HG03565 (cell line): ENCODE measurements at regions not wholly inside any gene's neighbourhood (a gene's known extent, or its start where the extent isn't known, plus 50 kb on each side); places are given as distances from the start of the nearest gene placed in this dataset.
"Not testable (repeated sequence)": the region's sequence is repeated elsewhere in the genome, so short reads cannot be mapped to it uniquely, and the experiment has no call there.

Source experiments
- ATAC-seq: cut with Tn5 transposase; IDR thresholded peaks from one replicate; pipeline ENCODE4 v1.9.1; 2021; ENCODE audit warnings: mild to moderate bottlenecking, moderate library complexity; ENCODE audit not compliant: unreplicated experiment

DNA sequence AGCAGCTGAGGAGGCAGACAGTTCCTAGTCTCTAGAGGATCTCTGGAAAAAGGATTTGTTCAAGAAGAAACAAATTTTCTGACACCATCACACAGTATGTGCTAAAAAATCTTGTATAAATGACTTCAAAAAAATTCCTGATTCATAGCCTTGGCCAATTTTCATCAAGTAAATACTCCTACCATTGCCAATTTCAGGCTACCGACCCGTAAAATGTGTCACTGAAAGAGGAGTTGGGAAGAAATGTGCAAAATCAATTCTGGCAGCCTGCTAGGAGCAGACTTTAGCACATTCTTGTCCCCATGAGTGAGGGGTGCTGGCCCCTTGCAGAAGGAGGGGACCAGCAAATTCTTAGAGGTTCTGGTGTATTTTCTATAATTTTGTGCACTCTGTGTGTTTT, 109.4 kb downstream of the TMEM30B start:
- no peak for ATAC-seq

DNA sequence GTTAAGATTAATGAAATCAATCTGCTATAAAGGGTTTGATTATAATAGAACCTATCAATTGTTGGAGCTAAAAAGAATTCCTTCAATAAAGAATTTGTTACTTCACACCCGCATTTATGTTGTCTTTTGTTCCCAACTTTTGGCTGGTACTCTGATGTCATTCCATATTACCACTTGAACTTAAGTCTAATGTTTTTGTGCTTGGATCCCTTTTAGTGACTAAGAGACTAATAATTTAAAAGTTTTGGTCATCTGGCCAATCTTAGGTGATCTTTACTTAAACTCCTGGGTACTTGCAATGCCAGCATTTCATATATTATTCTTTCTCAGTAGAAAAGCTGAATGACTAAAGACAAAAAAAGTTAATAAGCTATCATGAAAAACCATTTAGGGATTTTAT, 113.0 kb downstream of the TMEM30B start:
- no peak for ATAC-seq

DNA sequence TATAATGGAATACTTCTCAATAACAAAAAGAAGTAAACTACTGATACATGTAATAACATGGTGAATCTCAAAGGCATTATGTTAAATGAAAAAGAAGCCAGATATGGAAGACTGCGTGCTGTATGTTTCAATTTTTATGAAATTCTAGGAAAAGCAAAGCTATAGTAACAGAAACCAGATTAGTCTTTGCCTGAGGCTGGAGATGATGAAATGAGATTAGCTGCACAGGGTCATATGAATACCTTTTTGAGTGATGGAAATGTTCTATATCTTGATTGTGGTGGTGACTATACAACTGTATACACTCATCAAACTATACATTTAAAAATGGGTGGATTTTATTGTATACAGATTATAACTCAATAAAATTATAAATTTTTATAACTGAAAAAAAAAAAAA, 113.5 kb downstream of the TMEM30B start:
- no peak for ATAC-seq

DNA sequence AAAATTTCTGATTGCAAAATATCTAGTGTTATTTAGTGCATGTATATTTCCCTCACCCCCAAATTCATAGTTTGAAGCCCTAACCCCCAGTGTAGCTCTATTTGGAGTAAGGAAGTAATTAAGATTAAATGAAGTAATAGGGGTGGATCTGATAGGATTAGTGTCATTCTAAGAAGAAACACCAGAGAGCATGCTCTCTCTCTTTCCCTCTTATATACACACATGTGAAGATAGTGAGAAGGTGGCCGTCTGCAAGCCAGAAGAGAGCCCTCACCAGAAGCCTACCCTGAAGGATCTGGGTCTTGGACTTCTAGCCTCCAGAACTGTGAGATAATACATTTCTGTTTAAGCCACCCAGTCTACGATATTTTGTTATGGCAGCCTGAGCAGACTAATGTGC, 120.3 kb downstream of the TMEM30B start:
- ATAC-seq = no peak

DNA sequence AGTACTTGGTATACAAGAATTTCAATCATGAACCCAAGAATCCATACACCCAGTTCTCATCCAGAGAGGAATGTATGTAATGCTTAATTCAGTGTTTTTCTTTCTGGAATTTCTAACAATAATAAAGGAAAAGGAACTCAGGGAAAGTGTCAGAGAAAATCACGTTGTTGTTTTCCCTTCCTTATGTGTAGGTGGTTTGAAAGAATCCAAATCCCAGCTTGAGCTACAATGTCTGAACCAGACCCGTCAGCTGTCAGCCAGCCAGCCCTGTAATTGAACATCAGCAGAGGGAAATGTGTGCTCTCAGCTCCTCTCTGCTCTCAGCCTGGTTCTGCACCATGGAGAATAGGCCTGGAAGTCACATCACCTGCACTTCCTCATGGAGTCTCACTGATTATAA, 126.5 kb downstream of the TMEM30B start:
- no peak for ATAC-seq

DNA sequence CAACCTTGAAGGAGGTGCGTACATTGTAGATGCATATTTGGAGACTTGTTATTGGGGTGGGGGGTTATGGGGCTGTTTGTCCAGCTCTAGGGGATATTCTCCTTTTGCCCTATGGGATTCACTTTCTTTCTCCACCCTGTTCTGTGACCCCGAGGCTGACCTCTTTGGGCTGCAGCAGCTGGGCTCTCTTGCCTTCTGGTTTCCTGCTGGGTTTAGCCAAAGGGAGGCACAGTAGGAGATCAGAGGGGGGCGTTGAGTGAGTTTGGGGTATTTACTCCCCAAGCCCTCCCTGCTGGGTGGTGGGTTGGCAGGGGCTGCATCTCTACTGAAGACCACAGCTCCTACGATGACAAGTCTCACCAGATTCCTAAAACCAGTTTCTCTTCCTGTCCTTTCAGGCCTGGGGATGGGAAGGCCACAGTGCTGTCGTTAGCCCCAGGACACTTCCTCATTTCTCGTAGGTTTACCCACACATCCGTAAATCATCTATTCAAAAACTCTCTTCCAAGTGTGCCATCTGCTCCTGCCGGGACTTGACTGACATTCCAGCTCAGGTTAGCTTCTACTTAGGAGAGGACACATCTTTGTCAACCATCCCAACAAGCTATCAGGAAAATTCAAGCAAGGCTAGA, 127.1 kb downstream of the TMEM30B start:
- ATAC-seq = no peak

DNA sequence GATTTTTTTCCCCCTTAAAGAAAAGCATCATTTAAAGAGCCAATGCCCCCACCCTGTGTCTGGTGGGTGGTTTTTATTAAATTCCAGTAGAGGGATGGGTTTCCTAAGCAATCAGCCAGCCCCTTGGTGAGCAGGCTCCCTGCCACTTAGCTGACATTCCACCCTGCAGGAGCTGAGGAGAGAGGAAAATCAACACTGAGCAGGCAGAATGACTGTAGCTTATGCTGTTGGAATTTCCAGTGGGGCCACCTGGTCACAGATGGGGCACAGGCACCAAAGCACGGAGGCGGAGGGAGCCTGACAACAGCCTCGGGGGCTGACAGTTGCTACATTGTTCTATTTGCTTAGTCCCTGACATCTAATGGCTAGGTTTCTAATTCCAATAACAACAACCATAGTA, 127.7 kb downstream of the TMEM30B start:
- ATAC-seq = no peak

DNA sequence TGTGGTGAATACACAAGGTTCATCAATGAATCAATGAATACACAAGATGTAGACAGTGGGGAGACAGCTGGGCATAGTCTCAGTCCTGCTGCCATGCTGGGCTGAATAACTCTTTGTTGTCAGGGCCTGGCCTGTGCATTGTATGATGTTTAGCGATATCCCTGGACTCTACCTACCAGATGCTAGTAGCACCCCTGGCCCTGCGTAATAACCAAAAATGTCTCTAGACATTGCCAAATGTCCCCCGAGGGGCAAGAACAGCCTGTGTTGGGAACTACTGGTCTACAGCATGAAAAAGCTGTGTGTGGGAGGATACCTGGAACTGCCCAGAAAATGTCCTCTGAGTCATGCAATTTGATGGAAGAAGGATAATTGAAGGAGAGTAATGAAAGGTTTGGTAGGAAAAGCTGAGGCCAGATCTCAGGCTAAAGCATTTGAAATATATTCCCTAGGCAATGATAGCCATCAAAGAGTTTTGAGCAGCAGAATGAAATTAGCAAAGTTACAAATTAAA, 128.2 kb downstream of the TMEM30B start:
- no peak for ATAC-seq

DNA sequence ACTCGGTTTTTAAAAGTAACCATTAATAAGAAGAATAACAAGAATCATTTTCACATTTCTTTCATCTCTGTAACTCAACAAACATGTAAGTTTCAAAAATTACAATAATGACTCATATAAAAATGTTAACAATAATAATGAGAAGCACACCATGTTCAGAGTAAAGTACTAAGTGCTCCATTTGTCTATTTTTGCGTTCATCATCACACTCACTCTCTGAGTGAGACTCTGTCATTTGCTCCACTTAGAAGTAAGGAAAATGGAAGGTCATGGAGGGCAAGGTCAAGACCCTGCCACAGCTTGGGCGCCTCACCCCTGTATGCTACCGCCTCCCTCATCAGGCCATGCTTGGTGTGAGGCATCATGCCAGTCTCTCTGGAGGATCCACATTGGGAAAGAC, 129.9 kb downstream of the TMEM30B start:
- ATAC-seq = no peak

DNA sequence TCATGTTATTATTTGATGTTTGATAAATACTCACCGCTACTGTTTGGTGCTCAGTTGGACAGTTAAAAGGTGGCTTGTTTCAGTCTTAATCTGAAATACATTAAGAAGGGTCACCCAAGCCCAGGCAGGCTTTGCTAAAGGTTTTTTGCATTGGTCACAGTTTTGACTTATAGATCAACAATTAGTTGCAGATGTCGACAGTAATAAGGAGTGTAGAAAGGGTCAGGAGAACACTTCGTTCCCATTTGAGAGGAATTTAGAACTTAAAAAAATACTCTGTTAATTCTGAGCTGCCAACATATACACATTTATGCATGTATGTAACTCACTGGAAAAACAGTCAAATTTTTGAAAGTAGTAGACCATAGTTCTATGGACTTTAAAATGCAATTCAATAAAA, 130.3 kb downstream of the TMEM30B start:
- ATAC-seq = no peak

DNA sequence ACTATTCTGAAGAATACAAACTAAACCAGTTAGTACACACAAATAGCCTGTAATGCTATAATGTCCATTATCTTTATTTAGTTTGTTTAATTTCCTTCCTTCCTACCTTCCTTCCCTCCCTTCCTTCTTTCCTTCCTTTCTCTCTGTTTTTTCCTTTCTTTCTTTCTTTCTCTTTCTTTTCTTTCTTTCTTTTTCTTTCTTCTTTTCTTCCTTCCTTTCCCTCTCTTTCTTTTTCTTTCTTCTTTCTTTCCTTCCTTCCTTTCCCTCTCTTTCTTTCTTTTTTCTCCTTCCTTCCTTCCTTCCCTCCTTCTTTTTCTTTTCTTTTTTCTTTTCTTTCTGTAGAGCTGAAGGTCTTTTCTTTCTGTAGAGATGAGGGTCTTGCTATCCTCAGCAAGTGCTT, 131.2 kb downstream of the TMEM30B start:
- no peak for ATAC-seq

DNA sequence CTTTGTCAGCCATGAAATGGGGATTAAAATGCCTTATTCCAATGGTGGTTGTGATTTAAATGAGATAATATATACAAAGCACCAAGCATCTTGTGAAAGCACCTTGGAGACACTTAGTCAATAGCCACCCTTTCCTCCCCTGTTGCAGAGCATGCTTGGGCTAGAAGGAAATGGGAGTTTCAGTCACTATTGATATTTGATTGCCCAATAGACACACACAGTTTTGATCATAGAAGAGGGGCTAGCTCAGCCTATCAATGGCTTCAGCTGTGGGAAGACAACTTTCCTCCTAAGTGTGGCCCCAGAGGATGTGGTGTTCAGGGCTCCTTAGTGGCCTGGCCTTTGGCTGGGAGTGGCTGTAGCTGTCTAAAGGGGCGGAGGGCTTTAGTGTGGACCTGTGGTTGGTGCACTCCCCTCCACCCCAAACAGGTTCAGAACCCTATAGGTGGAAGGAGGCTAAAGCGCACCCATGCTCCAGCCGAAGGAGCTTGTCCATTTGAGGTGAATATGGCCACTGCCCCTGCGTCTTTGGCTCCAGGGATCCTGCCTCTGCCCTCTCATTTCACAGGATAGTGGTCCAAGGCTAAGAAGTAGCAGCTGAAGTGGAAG, 132.3 kb downstream of the TMEM30B start:
- no peak for ATAC-seq

DNA sequence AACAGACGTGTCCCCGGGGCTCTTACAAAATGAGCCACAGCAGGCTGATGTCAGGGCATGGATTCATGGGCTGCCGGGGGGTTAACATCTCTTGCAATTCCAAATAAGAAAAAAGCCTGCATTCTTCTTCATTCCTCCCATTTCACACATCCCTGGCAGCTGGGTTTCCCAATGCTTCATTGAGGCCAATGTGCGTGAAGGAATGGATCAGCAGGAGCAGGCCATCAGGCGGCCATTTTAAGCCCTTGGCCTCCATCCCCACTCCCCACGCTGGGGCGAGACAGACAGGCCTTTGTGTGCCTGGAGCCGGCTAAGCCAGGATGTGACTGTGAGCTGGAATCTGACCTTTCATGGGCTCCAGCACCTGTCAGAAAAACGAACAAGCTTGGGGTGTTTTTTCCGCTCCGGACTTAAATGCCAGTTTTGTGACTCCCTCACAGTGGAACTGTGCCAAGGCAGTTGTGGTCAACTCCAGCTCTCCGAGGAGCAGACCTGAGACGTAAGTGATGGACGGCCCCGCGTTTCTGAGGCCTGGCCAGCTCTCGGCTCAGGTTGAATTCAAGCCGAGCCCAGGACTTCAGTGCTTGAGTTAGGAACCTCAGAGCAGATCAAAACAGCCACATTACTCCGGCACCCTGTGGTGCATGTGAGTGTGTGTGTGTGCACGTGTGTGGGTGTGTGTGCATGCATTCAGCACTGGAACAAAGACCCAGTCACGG, 133.1 kb downstream of the TMEM30B start:
- no peak for ATAC-seq

DNA sequence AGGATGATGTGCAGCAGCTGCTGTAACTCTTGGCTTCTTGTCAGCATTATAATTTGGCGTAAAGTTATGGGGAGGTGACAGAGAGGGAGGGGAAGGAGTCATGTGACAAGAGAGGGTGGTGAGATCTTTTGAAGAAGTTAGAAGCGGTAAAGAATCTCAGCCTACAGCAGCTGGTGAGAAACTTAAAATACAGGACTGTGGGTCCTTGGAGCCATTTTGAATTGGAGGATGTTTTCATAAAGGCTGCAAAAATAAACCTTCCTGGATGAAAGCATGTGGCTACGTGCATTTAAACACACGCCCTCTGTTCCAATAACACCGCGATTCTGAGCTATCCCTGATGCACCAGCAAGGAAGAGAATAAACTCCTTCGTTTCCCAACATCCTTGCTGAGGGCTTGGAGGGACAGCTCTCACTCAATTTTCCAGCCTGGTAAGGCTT, 133.7 kb downstream of the TMEM30B start:
- ATAC-seq = no peak

DNA sequence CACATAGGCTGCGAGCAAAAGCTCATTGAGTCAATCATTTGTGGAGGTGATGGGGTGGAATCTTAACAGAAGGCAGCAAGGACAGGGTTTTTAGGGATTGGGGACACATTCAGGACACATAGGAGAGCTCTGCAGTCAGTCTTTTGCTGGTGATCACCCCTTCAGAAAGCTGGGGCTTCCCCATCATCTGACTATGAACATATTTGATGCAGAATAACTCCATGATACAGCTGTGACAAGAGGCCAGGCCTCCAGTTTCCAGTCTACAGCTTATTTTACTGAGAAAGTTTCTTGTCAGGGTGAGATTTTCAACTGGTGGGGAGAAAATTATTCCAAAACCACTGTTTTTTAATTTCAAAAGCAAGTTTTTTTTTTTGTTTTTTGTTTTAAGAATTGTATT, 134.2 kb downstream of the TMEM30B start:
- ATAC-seq = no peak

DNA sequence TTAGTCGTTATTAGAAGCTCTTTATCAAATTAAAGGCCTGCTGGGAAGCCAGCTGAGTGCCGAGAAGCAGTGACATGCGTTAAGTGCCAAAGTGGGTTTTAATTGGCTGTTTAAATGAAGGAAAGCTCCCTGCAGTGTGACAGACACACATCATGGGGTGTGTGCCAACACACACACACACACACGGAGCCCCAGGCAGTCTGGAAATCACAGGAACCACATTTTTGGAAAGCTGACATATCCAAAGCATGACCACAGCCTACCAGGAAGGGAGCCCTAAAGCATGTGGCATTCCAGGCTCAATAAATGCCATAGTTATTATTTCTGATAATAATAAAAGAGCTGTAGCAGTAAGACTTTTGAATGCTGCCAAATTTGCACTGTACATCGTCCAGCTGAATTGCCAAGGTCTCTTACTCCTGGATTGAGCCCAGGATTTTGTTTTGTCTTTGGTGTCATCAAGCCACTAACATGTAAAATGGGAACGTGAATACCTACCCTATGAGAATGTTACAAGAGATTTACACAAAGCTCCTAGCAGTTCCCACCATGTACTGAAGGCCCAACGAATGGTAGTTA, 135.1 kb downstream of the TMEM30B start:
- no peak for ATAC-seq

DNA sequence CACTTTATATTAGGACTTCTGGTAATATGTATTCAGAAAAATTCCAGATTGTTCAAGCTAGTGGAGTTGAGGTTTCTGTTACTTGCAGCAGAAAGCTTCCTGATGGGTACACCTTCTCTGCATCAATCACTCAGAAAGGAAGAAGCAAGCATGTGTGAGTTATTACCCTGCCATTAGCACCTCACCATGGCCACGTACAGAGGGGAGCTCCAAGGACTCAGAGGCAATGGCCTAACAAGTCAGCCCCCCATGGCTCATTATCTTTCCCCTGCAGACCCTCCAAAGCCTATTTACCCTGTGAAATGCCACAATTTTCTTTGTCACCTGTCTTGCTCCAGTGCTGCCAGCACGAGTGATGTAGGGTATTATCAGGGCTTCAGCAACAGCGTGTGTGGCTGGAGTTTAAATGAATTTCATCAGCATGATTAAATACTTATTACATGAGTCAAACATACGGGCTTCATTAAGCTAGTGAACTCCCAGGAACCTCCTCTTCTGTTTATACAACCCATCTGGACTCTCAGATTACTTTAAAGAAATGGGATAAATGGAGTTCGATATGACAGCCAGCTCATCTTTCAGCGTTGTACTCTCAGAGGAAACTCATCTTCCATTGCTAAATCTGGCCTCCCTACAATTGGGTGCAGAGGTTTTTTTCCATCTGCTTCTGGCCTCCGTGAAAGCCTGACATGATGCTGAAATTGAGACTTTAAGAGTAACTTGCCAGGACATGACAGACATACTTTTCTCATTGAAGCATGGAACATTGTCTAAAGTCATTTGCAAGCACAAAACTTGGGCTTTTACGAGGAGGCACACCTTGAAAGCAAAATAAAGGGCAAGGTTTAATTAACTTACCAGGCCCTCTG, 135.9 kb downstream of the TMEM30B start:
- no peak for ATAC-seq

DNA sequence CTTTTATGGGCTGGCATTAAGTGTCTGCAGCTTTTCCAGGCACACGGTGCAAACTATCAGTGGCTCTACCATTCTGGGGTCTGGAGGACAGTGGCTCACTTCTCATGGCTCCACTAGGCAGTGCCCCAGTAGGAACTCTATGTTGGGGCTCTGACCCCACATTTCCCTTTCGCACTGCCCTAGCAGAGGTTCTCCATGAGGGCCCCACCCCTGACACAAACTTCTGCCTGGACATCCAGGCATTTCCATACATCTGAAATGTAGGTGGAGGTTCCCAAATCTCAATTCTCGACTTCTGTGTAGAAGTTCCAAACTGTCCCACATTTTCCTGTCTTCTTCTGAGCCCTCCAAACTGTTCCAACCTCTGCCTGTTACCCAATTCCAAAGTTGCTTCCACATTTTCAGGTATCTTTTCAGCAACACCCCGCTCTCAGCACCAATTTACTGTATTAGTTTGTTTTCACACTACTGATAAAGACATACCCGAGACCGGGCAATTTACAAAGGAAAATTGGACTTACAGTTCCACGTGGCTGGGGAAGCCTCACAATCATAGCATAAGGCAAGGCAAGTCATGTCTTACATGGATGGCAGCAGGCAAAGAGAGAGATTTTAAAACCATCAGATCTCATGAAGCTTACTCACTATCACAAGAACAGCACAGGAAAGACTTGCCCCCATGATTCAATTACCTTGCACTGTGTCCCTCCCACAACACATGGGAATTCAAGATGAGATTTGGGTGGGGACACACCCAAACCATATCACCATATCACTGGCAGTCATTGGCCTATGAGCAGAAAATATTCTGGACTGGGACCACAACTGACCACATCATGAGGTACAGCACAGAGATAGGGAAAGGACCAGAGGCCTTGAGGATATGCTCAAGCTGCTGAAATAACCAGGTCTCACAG, 136.8 kb downstream of the TMEM30B start:
- not testable (repeated sequence) for ATAC-seq

DNA sequence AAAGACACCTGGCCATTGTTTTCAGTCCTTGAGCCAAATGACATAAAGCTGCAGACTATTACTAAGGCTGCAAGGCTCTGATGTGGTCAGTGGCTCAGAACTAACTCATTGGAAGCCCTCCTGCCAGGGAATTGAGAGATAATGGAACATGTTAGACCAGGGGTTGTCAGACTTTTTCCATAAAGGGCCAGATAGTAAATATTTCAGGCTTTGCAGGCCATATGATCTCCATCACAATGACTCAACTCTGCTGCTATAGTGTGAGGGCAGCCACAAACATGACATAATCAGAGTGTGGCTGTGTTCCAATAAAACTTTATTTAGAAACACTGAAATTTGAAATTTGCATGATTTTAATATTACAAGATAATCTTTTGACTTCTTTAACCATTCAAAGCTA, 140.3 kb downstream of the TMEM30B start:
- ATAC-seq = no peak

DNA sequence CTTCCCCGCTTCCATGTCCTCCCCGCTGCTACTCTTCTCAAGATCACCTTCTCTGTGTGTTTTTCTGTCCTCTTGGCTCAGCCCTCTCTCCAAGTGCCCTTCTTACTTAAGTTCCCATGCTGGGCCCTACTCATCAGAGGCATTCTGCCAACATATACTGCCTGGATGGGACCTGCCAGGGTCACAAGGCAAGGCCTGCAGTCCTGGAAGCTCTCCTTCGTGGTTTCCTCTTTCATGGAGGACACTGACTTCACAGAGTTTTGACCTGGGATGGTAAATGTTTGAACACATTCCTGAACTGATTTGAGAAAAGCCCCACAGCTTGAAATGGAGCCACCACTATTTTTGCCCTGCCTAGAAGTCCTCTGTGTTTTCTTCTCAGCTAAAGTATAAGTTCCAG, 140.9 kb downstream of the TMEM30B start:
- ATAC-seq = no peak
